Mesodermal cell (in vitro differentiated cells): ENCODE measurements at regions not wholly inside any gene's neighbourhood (a gene's known extent, or its start where the extent isn't known, plus 50 kb on each side); places are given as distances from the start of the nearest gene placed in this dataset.
"Not testable (repeated sequence)": the region's sequence is repeated elsewhere in the genome, so short reads cannot be mapped to it uniquely, and the experiment has no call there.

Experiments used
- H3K27ac ChIP-seq: 2 replicates; pipeline ENCODE4 v1.7.0; 2013; ENCODE audit warnings: mild to moderate bottlenecking, low read depth, low read length, moderate library complexity; ENCODE audit not compliant: severe bottlenecking
- H3K36me3 ChIP-seq: 2 replicates; pipeline ENCODE4 v1.7.1; 2013; ENCODE audit warnings: mild to moderate bottlenecking, low read length, moderate library complexity; ENCODE audit not compliant: control insufficient read depth, insufficient read depth
- H3K4me1 ChIP-seq: one replicate; pipeline ENCODE4 v1.7.1; 2013; ENCODE audit warnings: mild to moderate bottlenecking, low read length; ENCODE audit not compliant: insufficient read depth, control insufficient read depth, poor library complexity, severe bottlenecking
- H3K4me3 ChIP-seq: 2 replicates; pipeline ENCODE4 v1.7.0; 2013; ENCODE audit warnings: low read length, control low read depth, mild to moderate bottlenecking; ENCODE audit not compliant: insufficient read depth, poor library complexity, severe bottlenecking; ENCODE audit errors: extremely low read depth
- H3K9me3 ChIP-seq: 2 replicates; pipeline ENCODE4 v1.7.1; 2013; ENCODE audit warnings: mild to moderate bottlenecking, low read length, moderate library complexity; ENCODE audit not compliant: control insufficient read depth
- WGBS, 2 experiments: methylation state at CpG; one replicate each; pipeline ENCODE4 v1.1.5; 2013; ENCODE audit warnings: missing lambda C conversion rate in 2 of 2; ENCODE audit not compliant: insufficient coverage in 2 of 2; 5-methylcytosine and 5-hydroxymethylcytosine counted together

DNA sequence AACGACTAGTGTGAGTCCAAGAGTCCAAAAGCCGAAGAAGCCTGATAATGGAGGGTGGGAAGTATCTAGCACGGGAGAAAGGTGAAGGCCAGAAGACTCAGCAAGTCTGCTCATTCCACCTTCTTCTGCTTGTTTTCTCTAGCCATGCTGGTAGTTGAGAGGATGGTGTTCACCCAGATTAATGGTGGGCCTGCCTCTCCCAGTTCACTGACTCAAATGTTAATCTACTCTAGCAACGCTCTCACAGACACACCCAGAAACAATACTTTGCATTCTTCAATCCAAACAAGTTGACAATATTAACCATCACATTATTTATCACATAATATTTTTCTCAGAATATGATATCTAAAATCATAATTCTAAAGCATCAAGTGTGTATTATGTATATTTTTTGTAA is 1055.1 kb upstream of the PCDH10 start:
- WGBS, 2 experiments: 89 to 100% methylated on average over 1 to 3 of the region's 4 CpGs
- H3K9me3 ChIP-seq: no peaks in the 10 kb centered on the region
- no peaks in the 10 kb centered on the region for H3K36me3 ChIP-seq
- H3K4me1 ChIP-seq: no peaks in the 10 kb centered on the region
- H3K27ac ChIP-seq: no peak overlapping the region
- no peak overlapping the region for H3K4me3 ChIP-seq

DNA sequence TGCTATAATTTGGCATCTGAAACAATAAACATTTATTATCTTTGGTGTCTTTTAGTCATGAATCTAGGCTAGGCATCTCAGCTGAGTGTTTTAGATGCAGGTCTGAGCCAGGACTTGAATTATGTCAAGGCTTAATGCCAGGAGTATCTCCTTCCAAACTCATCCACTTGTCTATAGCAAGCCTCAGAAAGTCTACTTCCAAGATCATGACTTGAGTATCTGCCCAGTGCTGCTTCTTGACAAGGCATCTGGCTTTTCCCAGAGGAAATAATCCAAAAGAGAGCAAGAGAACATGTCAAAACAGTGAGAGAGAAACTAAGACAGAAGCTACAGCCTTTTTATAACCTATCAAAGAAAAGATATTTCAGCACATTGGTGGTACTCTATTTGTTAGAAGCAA is 1052.1 kb upstream of the PCDH10 start:
- H3K4me3 ChIP-seq: no peak overlapping the region
- no peak overlapping the region for H3K27ac ChIP-seq
- no peaks in the 10 kb centered on the region for H3K9me3 ChIP-seq
- no peaks in the 10 kb centered on the region for H3K4me1 ChIP-seq
- H3K36me3 ChIP-seq: no peaks in the 10 kb centered on the region

DNA sequence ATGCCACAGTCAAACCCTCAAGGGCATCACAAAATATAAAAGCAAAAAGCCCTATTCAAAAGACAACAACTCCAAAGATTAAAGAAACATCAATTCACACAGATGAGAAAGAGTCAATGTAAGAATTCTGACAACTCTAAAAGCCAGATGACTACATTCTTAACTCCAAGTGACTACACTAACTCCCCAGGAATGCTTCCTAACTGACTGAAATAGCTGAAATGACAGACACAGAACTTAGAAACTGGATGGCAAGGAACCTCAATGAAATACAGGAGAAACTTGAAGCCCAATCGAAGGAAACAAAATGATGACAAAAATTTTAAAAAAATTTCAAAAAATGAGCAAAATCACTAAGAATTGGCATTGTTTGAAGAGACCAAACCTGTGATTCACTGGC is 1047.6 kb upstream of the PCDH10 start:
- H3K27ac ChIP-seq: no peak overlapping the region
- no peaks in the 10 kb centered on the region for H3K9me3 ChIP-seq
- WGBS, 2 experiments: 67% methylated on average over 1 of the region's 1 CpG; no CpG with 5 or more reads in 1 of the 2 experiments
- no peak overlapping the region for H3K4me3 ChIP-seq
- no peaks in the 10 kb centered on the region for H3K4me1 ChIP-seq
- no peaks in the 10 kb centered on the region for H3K36me3 ChIP-seq

DNA sequence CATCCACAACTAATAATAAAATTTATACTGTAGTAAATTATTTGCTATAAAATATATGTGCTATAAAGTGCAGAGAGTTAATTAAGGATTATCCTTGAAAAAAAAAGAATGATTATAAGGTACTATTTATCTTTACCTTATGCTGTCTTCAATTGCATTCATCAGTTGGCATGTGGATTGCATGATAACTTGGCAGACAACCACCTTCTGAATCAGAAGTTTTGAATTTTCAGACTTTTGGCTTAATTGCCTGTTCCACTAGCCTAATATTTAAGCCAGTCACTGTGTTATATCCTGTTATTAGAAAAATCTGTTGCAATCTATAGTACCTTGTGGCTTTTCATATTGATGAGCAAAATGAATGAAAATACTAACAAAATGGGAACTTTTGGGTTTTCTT is 1040.3 kb upstream of the PCDH10 start:
- no peak overlapping the region for H3K27ac ChIP-seq

GRCh38 chr4:132114885-132115284 is 1034.2 kb upstream of the PCDH10 start:
- WGBS, 2 experiments: no CpG with 5 or more reads among the region's 1 CpG
- H3K27ac ChIP-seq: no peak overlapping the region
- no peaks in the 10 kb centered on the region for H3K4me1 ChIP-seq
- H3K36me3 ChIP-seq: no peaks in the 10 kb centered on the region
- H3K4me3 ChIP-seq: no peak overlapping the region
- no peaks in the 10 kb centered on the region for H3K9me3 ChIP-seq

More for the DNA sequence above, 1040.3 kb upstream of the PCDH10 start:
- no peaks in the 10 kb centered on the region for H3K36me3 ChIP-seq
- H3K4me3 ChIP-seq: no peak overlapping the region
- H3K9me3 ChIP-seq: no peaks in the 10 kb centered on the region
- no peaks in the 10 kb centered on the region for H3K4me1 ChIP-seq

DNA sequence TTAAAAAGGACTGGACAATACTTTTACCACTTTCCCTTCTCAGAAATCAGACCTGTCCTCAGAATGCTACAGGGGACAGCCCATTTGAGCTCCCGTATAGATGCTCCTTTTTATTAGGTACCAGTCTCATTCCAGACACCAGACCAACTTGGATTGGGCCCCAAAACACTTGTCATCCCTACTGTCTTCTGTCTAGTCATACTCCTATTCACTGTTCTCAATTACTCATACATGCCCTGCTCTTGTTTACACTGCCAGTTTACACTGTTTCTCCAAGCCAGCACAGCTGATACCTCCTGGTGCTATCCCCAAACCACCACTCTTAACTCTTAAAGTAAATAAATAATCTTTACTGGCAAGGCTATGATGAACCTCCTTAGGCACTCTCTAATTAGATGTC is 1026.4 kb upstream of the PCDH10 start:
- H3K4me3 ChIP-seq, H3K27ac ChIP-seq, H3K4me1 ChIP-seq, H3K9me3 ChIP-seq, H3K36me3 ChIP-seq: not testable (repeated sequence)
- 83 to 93% methylated on average over 1 of the region's 1 CpG for WGBS, 2 experiments

DNA sequence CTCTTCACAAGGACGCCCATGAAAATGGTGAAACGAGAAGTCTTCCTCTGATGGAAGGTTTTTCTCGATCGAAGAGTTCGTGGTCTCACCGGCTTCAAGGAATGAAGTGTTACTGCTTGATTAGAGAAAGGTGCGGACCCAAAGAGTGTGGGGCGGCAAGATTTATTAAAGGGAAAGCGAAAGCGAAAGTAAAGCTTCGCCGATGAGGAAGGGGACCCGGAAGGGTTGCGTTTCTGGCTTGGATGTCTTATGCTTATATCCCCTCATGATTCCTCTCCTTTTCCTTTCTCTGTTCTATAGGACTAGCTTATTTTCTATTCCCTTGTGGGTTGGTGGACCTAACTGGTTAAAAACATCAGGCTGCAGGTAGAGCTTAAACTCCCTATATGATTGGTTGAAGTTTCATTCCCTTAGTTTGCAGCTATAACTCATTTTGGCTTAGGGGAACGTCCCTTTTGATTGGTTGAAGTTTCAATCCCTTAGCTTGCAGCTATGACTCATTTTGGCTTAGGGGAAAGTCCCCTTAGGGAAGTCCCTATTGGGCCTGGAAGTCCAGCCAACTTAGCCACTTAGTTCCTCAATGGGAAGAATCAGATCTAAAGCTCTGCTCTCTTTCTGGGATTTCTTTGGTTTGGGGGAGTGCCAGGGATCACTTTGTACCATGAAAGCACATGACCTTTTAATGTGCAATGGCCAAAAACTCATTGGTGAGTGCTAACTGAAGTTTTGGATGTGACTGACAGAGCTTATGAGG is 1025.0 kb upstream of the PCDH10 start:
- no peaks in the 10 kb centered on the region for H3K4me1 ChIP-seq
- no peaks in the 10 kb centered on the region for H3K9me3 ChIP-seq
- 89 to 95% methylated on average over 14 to 15 of the region's 15 CpGs for WGBS, 2 experiments
- no peaks in the 10 kb centered on the region for H3K36me3 ChIP-seq
- no peak overlapping the region for H3K27ac ChIP-seq
- no peak overlapping the region for H3K4me3 ChIP-seq

DNA sequence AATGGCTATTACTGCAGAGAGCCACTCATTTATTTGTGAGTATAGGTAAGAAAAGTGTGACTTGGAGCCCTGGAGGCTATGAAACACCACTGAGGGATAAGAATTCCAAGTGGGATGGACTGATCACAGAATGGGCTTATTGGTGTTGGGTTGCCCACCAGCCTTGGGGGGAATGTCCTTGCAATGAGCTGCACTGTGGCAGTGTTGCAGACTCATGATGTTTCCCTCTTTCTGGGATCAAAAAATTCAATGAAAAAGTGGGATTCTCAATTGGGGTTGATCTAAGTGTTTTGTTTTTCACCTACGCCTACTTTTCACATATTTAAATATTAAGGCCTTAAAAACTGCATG is 1024.5 kb upstream of the PCDH10 start:
- Histone ChIP-seq H3K27ac (no peak overlapping the region), H3K4me3 (no peak overlapping the region), H3K36me3 (no peaks in the 10 kb centered on the region), H3K4me1 (no peaks in the 10 kb centered on the region), H3K9me3 (no peaks in the 10 kb centered on the region)
- WGBS, 2 experiments: 20% methylated on average over 1 of the region's 1 CpG; no CpG with 5 or more reads in 1 of the 2 experiments

- Histone ChIP-seq H3K9me3 (no peaks in the 10 kb centered on the region), H3K27ac (no peak overlapping the region), H3K4me3 (no peak overlapping the region), H3K36me3 (no peaks in the 10 kb centered on the region), H3K4me1 (no peaks in the 10 kb centered on the region)
- 33% methylated on average over 2 of the region's 2 CpGs; no CpG with 5 or more reads in 1 of the 2 experiments for WGBS, 2 experiments
Measured at GRCh38 chr4:132125131-132125530, 1024.0 kb upstream of the PCDH10 start.

DNA sequence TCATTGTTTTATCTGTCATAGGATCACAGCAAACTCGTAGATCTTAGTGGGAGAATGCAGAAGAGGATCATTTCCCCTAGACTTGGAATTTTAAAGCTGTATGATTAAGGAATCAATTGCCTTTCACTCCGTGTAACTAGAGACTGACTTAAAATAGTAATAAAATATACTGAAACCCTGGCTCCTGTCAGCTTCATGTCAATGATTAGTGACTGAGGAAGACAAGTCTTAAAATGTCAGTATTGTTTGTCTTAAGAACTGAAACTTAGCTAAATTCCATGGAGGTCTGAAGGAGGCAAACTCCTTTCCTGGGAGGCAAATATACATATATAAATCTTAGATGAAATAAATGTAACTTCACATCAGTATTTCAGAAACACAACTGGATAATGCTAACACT is 1016.7 kb upstream of the PCDH10 start:
- H3K4me3 ChIP-seq: no peak overlapping the region
- H3K36me3 ChIP-seq: no peaks in the 10 kb centered on the region
- H3K4me1 ChIP-seq: no peaks in the 10 kb centered on the region
- no CpG with 5 or more reads among the region's 2 CpGs for WGBS, 2 experiments
- H3K9me3 ChIP-seq: no peaks in the 10 kb centered on the region
- no peak overlapping the region for H3K27ac ChIP-seq

DNA sequence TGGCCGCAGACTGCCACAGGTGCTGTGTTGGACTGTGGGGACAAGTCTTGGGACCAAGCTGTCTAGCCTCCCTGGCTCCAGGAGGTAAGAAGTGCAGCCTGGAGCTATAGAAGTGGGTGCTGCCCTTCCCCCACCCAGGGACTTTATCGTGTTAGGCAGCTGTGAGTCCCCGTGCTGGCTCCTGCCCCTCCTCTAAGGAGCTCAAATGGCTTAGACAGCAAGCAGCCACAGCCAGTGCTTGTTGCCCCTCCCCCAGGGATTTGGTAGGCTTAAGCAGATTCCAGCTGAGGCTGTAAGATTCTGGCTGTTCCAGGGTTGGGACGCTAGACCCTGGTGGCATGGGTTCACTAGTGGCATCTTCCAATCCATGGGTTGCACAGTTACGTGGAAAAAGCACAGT is 979.4 kb upstream of the PCDH10 start:
- 86 to 94% methylated on average over 3 to 5 of the region's 5 CpGs for WGBS, 2 experiments
- Histone ChIP-seq H3K4me1 (no peaks in the 10 kb centered on the region), H3K36me3 (no peaks in the 10 kb centered on the region), H3K9me3 (no peaks in the 10 kb centered on the region), H3K27ac (no peak overlapping the region), H3K4me3 (no peak overlapping the region)
